OCI-LY1 (cell line): ENCODE measurements at regions not wholly inside any gene's neighbourhood (a gene's known extent, or its start where the extent isn't known, plus 50 kb on each side); places are given as distances from the start of the nearest gene placed in this dataset.

Experiments
- H2AFZ ChIP-seq: fragments of 200-600 bp; sonication (generic), shearing (Covaris generic); 2 replicates; pipeline ENCODE4 v1.6.0; 2014; ENCODE audit warnings: antibody characterized with exemption, mild to moderate bottlenecking, low read length
- H3F3A ChIP-seq: fragments of 200-600 bp; sonication (generic), shearing (Covaris generic); 2 replicates; pipeline ENCODE4 v1.6.0; 2014; ENCODE audit warnings: mild to moderate bottlenecking, antibody characterized with exemption, low read length, moderate library complexity; ENCODE audit not compliant: insufficient read depth
- H3K27ac ChIP-seq: fragments of 200-600 bp; sonication (generic); 2 replicates; pipeline ENCODE4 v1.5.1; 2014; ENCODE audit warnings: low read length, mixed run types, mild to moderate bottlenecking, low read depth; ENCODE audit not compliant: poor library complexity, severe bottlenecking
- H3K27me3 ChIP-seq: fragments of 200-600 bp; sonication (generic); 2 replicates; pipeline ENCODE4 v1.6.0; 2014; ENCODE audit warnings: antibody characterized with exemption, mild to moderate bottlenecking, low read length, moderate library complexity; ENCODE audit not compliant: insufficient read depth
- H3K36me3 ChIP-seq: fragments of 200-600 bp; sonication (generic); 2 replicates; pipeline ENCODE4 v1.6.1; 2014; ENCODE audit warnings: mild to moderate bottlenecking, antibody characterized with exemption, low read length, moderate library complexity, mixed read lengths; ENCODE audit not compliant: insufficient read depth
- H3K4me1 ChIP-seq: fragments of 200-600 bp; sonication (generic); 2 replicates; pipeline ENCODE4 v1.5.1; 2014; ENCODE audit warnings: mild to moderate bottlenecking, low read length, moderate library complexity; ENCODE audit not compliant: insufficient read depth, severe bottlenecking
- H3K4me2 ChIP-seq: fragments of 200-600 bp; sonication (generic), shearing (Covaris generic); 2 replicates; pipeline ENCODE4 v1.6.1; 2014; ENCODE audit warnings: low read length
- H3K4me3 ChIP-seq: fragments of 200-600 bp; sonication (generic); 2 replicates; pipeline ENCODE4 v1.5.1; 2014; ENCODE audit warnings: low read length, low read depth, mild to moderate bottlenecking, mixed read lengths; ENCODE audit not compliant: poor library complexity, severe bottlenecking
- H3K79me2 ChIP-seq: fragments of 200-600 bp; shearing (Covaris generic); 2 replicates; pipeline ENCODE4 v1.6.1; 2016; ENCODE audit warnings: mixed run types, low read length, mixed read lengths; ENCODE audit not compliant: insufficient read depth
- H3K9ac ChIP-seq: fragments of 200-600 bp; sonication (generic), shearing (Covaris generic); 2 replicates; pipeline ENCODE4 v1.6.1; 2014; ENCODE audit warnings: mild to moderate bottlenecking, low read length, mixed read lengths
- H3K9me2 ChIP-seq: fragments of 200-600 bp; sonication (generic), shearing (Covaris generic); 2 replicates; pipeline ENCODE4 v1.6.1; 2014; ENCODE audit warnings: low read depth, mild to moderate bottlenecking, low read length, mixed read lengths
- H3K9me3 ChIP-seq: fragments of 200-600 bp; shearing (Covaris generic); 2 replicates; pipeline ENCODE4 v1.6.1; 2014; ENCODE audit warnings: low read length, mixed read lengths
- H4K20me1 ChIP-seq: fragments of 200-600 bp; sonication (generic), shearing (Covaris generic); 2 replicates; pipeline ENCODE4 v1.6.0; 2016; ENCODE audit warnings: mild to moderate bottlenecking, low read length; ENCODE audit not compliant: insufficient read depth
- EZH2 ChIP-seq: fragments of 200-600 bp; sonication (generic), shearing (Covaris generic); IDR thresholded peaks from 2 replicates; pipeline ENCODE4 v1.8.0; 2017; ENCODE audit warnings: borderline replicate concordance, mixed run types, mild to moderate bottlenecking, antibody characterized with exemption, low read length, moderate library complexity, mixed read lengths
- TF ChIP-seq, protein P1 (sequence below): fragments of 200-600 bp; sonication (generic), shearing (Covaris generic); IDR thresholded peaks from 2 replicates; pipeline ENCODE4 v1.5.1; 2017; ENCODE audit warnings: mild to moderate bottlenecking, antibody characterized with exemption, low read length, moderate library complexity, mixed read lengths

DNA sequence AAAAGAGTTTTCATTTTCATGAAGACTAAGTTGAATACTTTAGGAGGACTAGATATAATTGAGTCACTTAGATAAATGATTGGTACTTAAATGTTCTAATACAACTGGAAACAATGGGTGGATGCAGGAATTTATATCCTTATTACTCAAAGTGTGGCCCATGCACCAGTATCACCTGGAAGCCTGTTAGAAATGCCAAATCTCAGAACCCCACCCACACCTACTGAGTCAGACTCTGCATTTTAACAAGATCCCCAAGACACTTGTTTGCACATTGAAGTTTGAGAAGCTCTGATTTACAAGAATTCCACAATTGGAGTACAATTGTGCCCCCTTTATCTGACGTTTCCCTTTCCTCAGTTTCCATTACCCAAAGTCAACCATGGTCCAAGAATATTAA lies 239.0 kb downstream of the AUH start:
- H3F3A ChIP-seq = no peaks in the 10 kb centered on the region
- TF ChIP-seq, protein P1, sequence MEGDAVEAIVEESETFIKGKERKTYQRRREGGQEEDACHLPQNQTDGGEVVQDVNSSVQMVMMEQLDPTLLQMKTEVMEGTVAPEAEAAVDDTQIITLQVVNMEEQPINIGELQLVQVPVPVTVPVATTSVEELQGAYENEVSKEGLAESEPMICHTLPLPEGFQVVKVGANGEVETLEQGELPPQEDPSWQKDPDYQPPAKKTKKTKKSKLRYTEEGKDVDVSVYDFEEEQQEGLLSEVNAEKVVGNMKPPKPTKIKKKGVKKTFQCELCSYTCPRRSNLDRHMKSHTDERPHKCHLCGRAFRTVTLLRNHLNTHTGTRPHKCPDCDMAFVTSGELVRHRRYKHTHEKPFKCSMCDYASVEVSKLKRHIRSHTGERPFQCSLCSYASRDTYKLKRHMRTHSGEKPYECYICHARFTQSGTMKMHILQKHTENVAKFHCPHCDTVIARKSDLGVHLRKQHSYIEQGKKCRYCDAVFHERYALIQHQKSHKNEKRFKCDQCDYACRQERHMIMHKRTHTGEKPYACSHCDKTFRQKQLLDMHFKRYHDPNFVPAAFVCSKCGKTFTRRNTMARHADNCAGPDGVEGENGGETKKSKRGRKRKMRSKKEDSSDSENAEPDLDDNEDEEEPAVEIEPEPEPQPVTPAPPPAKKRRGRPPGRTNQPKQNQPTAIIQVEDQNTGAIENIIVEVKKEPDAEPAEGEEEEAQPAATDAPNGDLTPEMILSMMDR = no peak
- no peak for TF ChIP-seq EZH2

DNA sequence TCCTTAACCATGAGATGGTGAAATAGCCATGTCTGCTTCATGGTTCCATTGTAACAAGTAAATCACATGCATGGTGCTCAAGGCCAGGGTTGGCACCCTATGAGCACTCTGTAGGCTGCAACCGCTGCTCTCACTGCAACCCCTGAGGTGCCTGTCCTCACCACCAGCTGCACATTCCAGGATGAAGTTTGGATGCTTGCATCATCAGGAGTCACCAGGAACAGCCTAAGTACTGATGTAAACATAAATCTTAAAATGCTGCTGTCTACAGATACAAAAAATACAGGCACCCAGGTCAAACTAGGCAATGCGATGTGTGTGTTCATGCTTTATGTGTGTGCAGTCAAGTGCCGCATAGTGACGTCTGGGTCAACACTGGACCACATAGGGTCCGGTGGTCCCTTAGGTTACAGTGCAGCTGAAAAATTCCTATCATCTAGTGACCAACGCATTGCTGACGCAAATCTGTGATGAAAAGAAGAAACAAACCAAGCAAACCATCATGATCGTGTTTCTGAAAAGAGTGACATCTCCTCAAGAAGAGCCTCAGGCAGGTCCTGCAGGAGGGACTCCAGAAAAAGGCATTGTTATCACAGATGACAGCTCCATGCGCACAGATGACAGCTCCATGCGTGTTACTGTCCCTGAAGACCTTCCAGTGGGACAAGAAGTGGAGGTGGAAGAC lies 234.8 kb downstream of the AUH start:
- Histone ChIP-seq H3K36me3 (no peaks in the 10 kb centered on the region), H3K4me3 (no peak overlapping the region), H3K9me3 (no peaks in the 10 kb centered on the region), H3F3A (no peaks in the 10 kb centered on the region), H3K27me3 (no peaks in the 10 kb centered on the region), H3K27ac (no peak overlapping the region), H3K79me2 (no peaks in the 10 kb centered on the region), H3K9me2 (no peaks in the 10 kb centered on the region), H3K4me2 (no peak overlapping the region), H3K9ac (no peak overlapping the region), H2AFZ (no peak overlapping the region), H3K4me1 (no peaks in the 10 kb centered on the region), H4K20me1 (no peaks in the 10 kb centered on the region)
- no peak for TF ChIP-seq EZH2
- TF ChIP-seq, protein P1 = no peak

More for the DNA sequence above, 239.0 kb downstream of the AUH start:
- no peaks in the 10 kb centered on the region for H3K79me2 ChIP-seq
- H3K9ac ChIP-seq = no peak overlapping the region
- no peak overlapping the region for H2AFZ ChIP-seq
- H4K20me1 ChIP-seq = no peaks in the 10 kb centered on the region
- no peaks in the 10 kb centered on the region for H3K9me3 ChIP-seq
- H3K27me3 ChIP-seq = no peaks in the 10 kb centered on the region; the same call in 1 of the 2 replicates
- no peaks in the 10 kb centered on the region for H3K36me3 ChIP-seq
- H3K4me1 ChIP-seq = no peaks in the 10 kb centered on the region
- H3K27ac ChIP-seq = no peak overlapping the region
- no peaks in the 10 kb centered on the region for H3K9me2 ChIP-seq
- H3K4me2 ChIP-seq = no peak overlapping the region
- H3K4me3 ChIP-seq = no peak overlapping the region

DNA sequence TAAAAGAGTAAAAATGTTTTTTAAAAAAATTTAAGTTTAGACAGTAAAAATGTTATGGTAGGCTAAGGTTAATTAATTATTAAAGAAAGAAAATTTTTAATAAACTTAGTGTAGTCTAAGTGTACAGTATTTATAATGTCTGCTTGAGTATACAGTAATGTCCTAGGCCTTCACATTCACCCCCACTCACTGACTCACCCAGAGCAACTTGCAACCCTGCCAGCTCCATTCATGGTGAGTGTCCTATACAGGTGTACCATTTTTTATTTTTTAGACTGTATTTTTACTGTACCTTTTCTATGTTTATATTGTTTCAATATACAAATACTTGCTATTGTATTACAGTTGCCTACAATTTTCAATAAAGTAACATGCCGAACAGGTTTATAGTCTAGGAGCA lies 234.1 kb downstream of the AUH start:
- Histone ChIP-seq H2AFZ (no peak overlapping the region), H3K4me3 (no peak overlapping the region), H3K79me2 (no peaks in the 10 kb centered on the region), H3K4me2 (no peak overlapping the region), H3K9ac (no peak overlapping the region), H3K27me3 (no peaks in the 10 kb centered on the region), H3K27ac (no peak overlapping the region), H3K4me1 (no peaks in the 10 kb centered on the region), H3K9me2 (no peaks in the 10 kb centered on the region), H3K36me3 (no peaks in the 10 kb centered on the region), H4K20me1 (no peaks in the 10 kb centered on the region), H3F3A (no peaks in the 10 kb centered on the region), H3K9me3 (no peaks in the 10 kb centered on the region)
- TF ChIP-seq, protein P1 = no peak
- no peak for TF ChIP-seq EZH2
